CD4-positive, alpha-beta memory T cell (primary cell): ENCODE measurements at regions not wholly inside any gene's neighbourhood (a gene's known extent, or its start where the extent isn't known, plus 50 kb on each side); places are given as distances from the start of the nearest gene placed in this dataset.
A peak's percentile ranks its signal among the peaks of the same experiment; 100 is the strongest.

ENCODE experiments used
- CTCF ChIA-PET: fragments of 350-600 bp; sonication (Branson Sonifier 250); formaldehyde crosslinking; loops from one replicate; lab custom pipeline; 2021; ENCODE audit warnings: inconsistent platforms; ENCODE audit not compliant: partially characterized antibody; lab: Charles Lee
- POLR2A ChIA-PET: fragments of 350-600 bp; sonication (Branson Sonifier 250); formaldehyde crosslinking; loops from one replicate; lab custom pipeline; 2021; ENCODE audit not compliant: partially characterized antibody; lab: Charles Lee
- DNase-seq, 5 donors: peaks; one replicate each; pipeline versions ENCODE4 v3.0.0 to v3.0.0-alpha.2; 2020 to 2022; ENCODE audit warnings: mixed read lengths in 1 of 5
- H3K27ac ChIP-seq: one replicate; pipeline ENCODE4 v1.7.0; 2013; ENCODE audit warnings: low read depth, low read length
- H3K27me3 ChIP-seq: 2 replicates; pipeline ENCODE4 v1.7.0; 2013; ENCODE audit warnings: mild to moderate bottlenecking, low read length, moderate library complexity; ENCODE audit not compliant: insufficient read depth
- H3K36me3 ChIP-seq: 2 replicates; pipeline ENCODE4 v1.7.0; 2013; ENCODE audit warnings: mild to moderate bottlenecking, low read length, moderate library complexity; ENCODE audit not compliant: insufficient read depth
- H3K4me1 ChIP-seq: 2 replicates; pipeline ENCODE4 v1.7.0; 2013; ENCODE audit warnings: mild to moderate bottlenecking, low read length, moderate library complexity; ENCODE audit not compliant: insufficient read depth
- H3K4me3 ChIP-seq, 2 donors: one replicate each; pipeline ENCODE4 v1.7.0; 2013; ENCODE audit warnings: low read length in 2 of 2, mild to moderate bottlenecking in 1 of 2
- H3K9me3 ChIP-seq, 2 donors: one replicate each; pipeline ENCODE4 v1.7.0; 2013; ENCODE audit warnings: low read length in 2 of 2, control low read depth in 1 of 2; ENCODE audit not compliant: control insufficient read depth in 1 of 2
- H3K27ac Mint-ChIP-seq, 7 donors: one replicate each; pipeline ENCODE4 v1.8.0; 2020 to 2021; ENCODE audit warnings: mixed read lengths in 7 of 7, mild to moderate bottlenecking in 6 of 7, inconsistent platforms in 3 of 7, moderate library complexity in 3 of 7
- H3K27me3 Mint-ChIP-seq, 2 donors: one replicate each; pipeline ENCODE4 v1.8.0; 2020 to 2021; ENCODE audit warnings: mixed read lengths in 2 of 2
- H3K36me3 Mint-ChIP-seq, 2 donors: one replicate each; pipeline ENCODE4 v1.8.0; 2020 to 2021; ENCODE audit warnings: mixed read lengths in 2 of 2, inconsistent platforms in 1 of 2, mild to moderate bottlenecking in 1 of 2
- H3K4me1 Mint-ChIP-seq, 4 donors: one replicate each; pipeline ENCODE4 v1.8.0; 2020 to 2021; ENCODE audit warnings: mixed read lengths in 4 of 4, mild to moderate bottlenecking in 1 of 4
- H3K4me3 Mint-ChIP-seq, 8 donors: one replicate each; pipeline ENCODE4 v1.8.0; 2020 to 2021; ENCODE audit warnings: mixed read lengths in 8 of 8, mild to moderate bottlenecking in 7 of 8, moderate library complexity in 6 of 8, inconsistent platforms in 3 of 8
- H3K9me3 Mint-ChIP-seq, 8 donors: one replicate each; pipeline ENCODE4 v1.8.0; 2020 to 2021; ENCODE audit warnings: mixed read lengths in 8 of 8, mild to moderate bottlenecking in 5 of 8, inconsistent platforms in 3 of 8, moderate library complexity in 1 of 8
- intact Hi-C: fragments of 100-400 bp; cut with micrococcal nuclease; formaldehyde crosslinking; loops from one replicate; pipeline ENCODE4 v1.15.1; 2023

DNA sequence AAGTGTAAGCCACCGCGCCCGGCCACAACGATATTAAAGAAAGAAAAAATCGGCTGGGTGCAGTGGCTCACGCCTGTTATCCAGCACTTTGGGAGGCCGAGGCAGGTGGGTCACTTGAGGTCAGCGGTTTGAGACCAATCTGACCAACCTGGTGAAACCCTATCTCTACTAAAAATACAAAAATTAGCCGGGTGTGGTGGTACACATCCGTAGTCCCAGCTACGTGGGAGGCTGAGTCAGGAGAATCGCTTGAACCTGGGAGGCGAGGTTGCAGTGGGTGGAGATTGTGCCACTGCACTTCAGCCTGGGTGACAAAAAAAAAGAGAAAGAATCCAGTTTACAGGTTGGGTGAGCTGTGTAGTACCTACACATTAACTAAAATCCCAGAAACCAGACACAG is 99.9 kb upstream of the CACNA1A start:
- Mint-ChIP-seq H3K27ac (no peak overlapping the region), H3K9me3 (no peaks in the 10 kb centered on the region), H3K27me3 (peaks cover 9 to 10% of the 10 kb centered on the region in 2 donors), H3K36me3 (no peaks in the 10 kb centered on the region), H3K4me1 (peaks cover 0 to 9% (median 5%) of the 10 kb centered on the region in 4 donors), H3K4me3 (no peak overlapping the region)
- Histone ChIP-seq H3K4me3 (no peak overlapping the region), H3K27ac (no peak overlapping the region), H3K9me3 (no peaks in the 10 kb centered on the region), H3K36me3 (no peaks in the 10 kb centered on the region), H3K27me3 (no peaks in the 10 kb centered on the region), H3K4me1 (no peaks in the 10 kb centered on the region)
- POLR2A ChIA-PET, result no interaction called here
- CTCF ChIA-PET, result interaction anchor here (1.3 kb wide), 1 partner anchor 17 kb away, joined by 5 read pairs; no protein-coding TSS in a partner anchor
- DNase-seq, result no peak
- intact Hi-C loops, result no loop called here

DNA sequence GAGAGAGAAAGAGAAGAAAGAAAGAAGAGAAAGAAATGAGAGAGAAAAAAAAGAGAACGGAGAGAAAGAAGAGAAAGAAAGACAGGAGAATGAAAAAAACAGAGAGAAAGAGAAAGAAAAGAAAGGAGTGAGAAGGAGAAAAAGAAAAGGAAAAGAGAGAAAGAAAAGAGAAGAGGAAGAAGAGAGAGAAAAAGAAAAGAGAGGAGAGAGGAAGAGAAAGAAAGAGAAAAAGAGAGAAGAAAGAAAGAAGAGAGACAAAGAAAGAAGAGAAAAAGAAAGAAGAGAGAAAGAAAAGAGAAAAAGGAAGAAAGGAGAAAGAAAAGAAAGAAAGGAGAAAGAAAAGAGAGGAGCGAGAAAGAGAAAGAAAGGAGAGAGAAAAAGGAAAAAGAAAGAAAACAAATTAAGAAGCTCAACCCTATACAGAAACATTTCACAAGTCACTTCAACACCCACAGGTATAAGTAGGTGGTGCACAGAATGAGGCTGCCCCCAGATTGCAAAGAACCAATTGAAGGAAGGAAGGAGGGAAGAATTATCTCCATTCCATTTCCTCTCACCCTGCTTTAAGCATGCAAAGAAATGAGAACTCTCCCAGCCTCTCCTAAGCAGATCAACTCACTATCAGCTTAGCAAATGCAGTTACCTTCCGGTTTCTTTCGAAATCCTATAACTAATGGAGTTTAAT is 98.8 kb upstream of the CACNA1A start:
- no peak for DNase-seq
- Mint-ChIP-seq H3K9me3 (no peaks in the 10 kb centered on the region), H3K4me1 (peaks cover 0 to 5% (median 3%) of the 10 kb centered on the region in 4 donors), H3K36me3 (no peaks in the 10 kb centered on the region), H3K4me3 (no peak overlapping the region), H3K27ac (peak overlapping the region in 2 of 7 donors; percentile 42 to 85), H3K27me3 (peaks cover 5 to 8% of the 10 kb centered on the region in 2 donors)
- Histone ChIP-seq H3K4me3 (no peak overlapping the region), H3K27ac (no peak overlapping the region), H3K27me3 (no peaks in the 10 kb centered on the region), H3K4me1 (no peaks in the 10 kb centered on the region), H3K9me3 (no peaks in the 10 kb centered on the region), H3K36me3 (no peaks in the 10 kb centered on the region)
- ChIA-PET POLR2A (interaction anchor here (0.6 kb wide), 1 partner anchor 689 kb away, joined by 4 read pairs; no protein-coding TSS in a partner anchor), CTCF (no interaction called here)
- intact Hi-C loops, result no loop called here

DNA sequence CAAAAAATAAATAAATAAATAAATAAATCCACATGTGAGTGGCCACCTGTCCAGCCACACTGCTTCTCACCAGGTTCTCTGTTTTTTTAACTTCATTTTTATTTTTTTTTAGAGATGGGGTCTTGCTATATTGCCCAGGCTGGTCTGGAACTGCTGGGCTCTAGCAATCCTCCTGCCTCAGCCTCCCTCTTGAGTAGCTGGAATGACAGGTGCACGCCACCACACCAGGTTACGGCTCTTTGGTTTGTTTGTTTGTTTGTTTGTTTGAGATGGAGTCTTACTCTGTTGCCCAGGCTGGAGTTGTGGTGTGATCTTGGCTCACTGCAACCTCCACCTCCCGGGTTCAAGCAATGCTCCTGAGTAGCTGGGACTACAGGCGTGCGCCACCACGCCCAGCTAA is 94.5 kb upstream of the CACNA1A start:
- Mint-ChIP-seq H3K4me1 (peaks cover 0 to 4% (median 2%) of the 10 kb centered on the region in 4 donors), H3K27me3 (peaks cover 12 to 16% of the 10 kb centered on the region in 2 donors), H3K9me3 (no peaks in the 10 kb centered on the region), H3K4me3 (no peak overlapping the region), H3K27ac (no peak overlapping the region), H3K36me3 (no peaks in the 10 kb centered on the region)
- ChIA-PET CTCF (interaction anchor here (1.2 kb wide), 1 partner anchor 11 kb away, joined by 3 read pairs; no protein-coding TSS in a partner anchor), POLR2A (no interaction called here)
- Histone ChIP-seq H3K27ac (no peak overlapping the region), H3K4me3 (no peak overlapping the region), H3K36me3 (no peaks in the 10 kb centered on the region), H3K4me1 (no peaks in the 10 kb centered on the region), H3K9me3 (no peaks in the 10 kb centered on the region), H3K27me3 (no peaks in the 10 kb centered on the region)
- DNase-seq, result no peak
- intact Hi-C loops, result no loop called here

GRCh38 chr19:13600091-13600490 is 93.8 kb upstream of the CACNA1A start:
- Histone ChIP-seq H3K27ac (no peak overlapping the region), H3K4me1 (no peaks in the 10 kb centered on the region), H3K4me3 (no peak overlapping the region), H3K36me3 (no peaks in the 10 kb centered on the region), H3K9me3 (no peaks in the 10 kb centered on the region), H3K27me3 (no peaks in the 10 kb centered on the region)
- ChIA-PET CTCF (interaction anchor here (1.2 kb wide), 1 partner anchor 11 kb away, joined by 3 read pairs; no protein-coding TSS in a partner anchor), POLR2A (no interaction called here)
- Mint-ChIP-seq H3K27ac (no peak overlapping the region), H3K4me3 (no peak overlapping the region), H3K36me3 (no peaks in the 10 kb centered on the region), H3K27me3 (peaks cover 16% of the 10 kb centered on the region in 2 donors), H3K9me3 (no peaks in the 10 kb centered on the region), H3K4me1 (peaks cover 0 to 3% (median 0%) of the 10 kb centered on the region in 4 donors)
- no peak for DNase-seq
- intact Hi-C loops, result no loop called here

DNA sequence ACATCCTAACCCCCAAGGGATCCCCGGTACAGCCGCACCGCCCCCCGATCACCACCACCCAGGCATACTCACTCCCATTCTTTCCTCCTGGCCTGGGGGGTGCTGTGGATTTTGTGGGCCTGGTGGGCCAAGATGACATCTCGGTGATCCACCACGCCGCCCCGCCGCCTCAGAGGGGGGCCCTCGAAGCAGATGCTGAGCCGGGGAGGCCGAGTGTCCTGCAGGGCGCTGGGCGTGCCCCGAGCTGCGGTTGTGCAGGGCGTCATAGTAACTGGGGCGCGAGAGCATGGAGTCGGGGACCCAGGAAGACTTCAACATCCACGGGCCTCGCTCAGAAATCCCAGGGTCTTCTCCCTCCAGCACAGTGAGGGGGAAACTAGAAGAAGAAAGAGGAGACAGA is 93.4 kb upstream of the CACNA1A start:
- intact Hi-C loops, result loop anchor here (5.0 kb wide), 1 partner anchor 123 kb away; no protein-coding TSS in a partner anchor
- Mint-ChIP-seq H3K27ac (no peak overlapping the region), H3K4me3 (no peak overlapping the region), H3K27me3 (peaks cover 15 to 19% of the 10 kb centered on the region in 2 donors), H3K9me3 (no peaks in the 10 kb centered on the region), H3K36me3 (no peaks in the 10 kb centered on the region), H3K4me1 (peaks cover 0 to 3% (median 0%) of the 10 kb centered on the region in 4 donors)
- Histone ChIP-seq H3K4me1 (no peaks in the 10 kb centered on the region), H3K36me3 (no peaks in the 10 kb centered on the region), H3K27ac (no peak overlapping the region), H3K9me3 (no peaks in the 10 kb centered on the region), H3K4me3 (no peak overlapping the region), H3K27me3 (no peaks in the 10 kb centered on the region)
- DNase-seq, result no peak
- CTCF ChIA-PET, result no interaction called here
- POLR2A ChIA-PET, result no interaction called here

DNA sequence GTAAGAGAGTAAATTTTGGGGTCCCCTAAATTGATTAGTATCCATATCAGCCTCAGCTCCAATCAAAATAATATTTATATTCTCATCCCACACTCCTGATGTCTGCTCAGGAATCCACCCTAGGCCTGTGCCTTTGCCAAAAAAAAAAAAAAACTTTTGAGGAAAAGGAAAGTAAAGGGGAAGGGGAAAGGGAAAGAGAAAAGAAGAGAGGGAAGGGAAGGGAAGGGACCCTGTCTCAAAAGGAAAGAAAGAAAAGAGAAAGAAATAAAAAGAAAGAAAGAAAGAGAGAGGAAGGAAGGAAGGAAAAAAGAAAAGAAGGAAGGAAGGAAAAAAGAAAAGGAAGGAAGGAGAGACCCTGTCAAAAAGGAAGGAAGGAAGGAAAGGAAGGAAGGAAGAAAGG is 91.8 kb upstream of the CACNA1A start:
- DNase-seq, result no peak
- Histone ChIP-seq H3K36me3 (no peaks in the 10 kb centered on the region), H3K27me3 (no peaks in the 10 kb centered on the region), H3K9me3 (no peaks in the 10 kb centered on the region), H3K4me3 (no peak overlapping the region), H3K27ac (no peak overlapping the region), H3K4me1 (no peaks in the 10 kb centered on the region)
- Mint-ChIP-seq H3K27me3 (peaks cover 15 to 16% of the 10 kb centered on the region in 2 donors), H3K4me3 (no peak overlapping the region), H3K9me3 (no peaks in the 10 kb centered on the region), H3K27ac (no peak overlapping the region), H3K36me3 (no peaks in the 10 kb centered on the region), H3K4me1 (peaks cover 0 to 2% (median 0%) of the 10 kb centered on the region in 4 donors)
- intact Hi-C loops, result loop anchor here (5.0 kb wide), 1 partner anchor 124 kb away; no protein-coding TSS in a partner anchor
- CTCF ChIA-PET, result interaction anchor here (1.3 to 1.5 kb wide), 2 partner anchors 8 to 264 kb away, joined by 4 to 10 read pairs; no protein-coding TSS in a partner anchor
- POLR2A ChIA-PET, result interaction anchor here (1.4 kb wide), 1 partner anchor 264 kb away, joined by 3 read pairs; no protein-coding TSS in a partner anchor

- H3K27me3 Mint-ChIP-seq, result peaks cover 15 to 16% of the 10 kb centered on the region in 2 donors
- H3K4me1 Mint-ChIP-seq, result peaks cover 0 to 2% (median 0%) of the 10 kb centered on the region in 4 donors
- intact Hi-C loops, result loop anchor here (2.0 to 5.0 kb wide), 2 partner anchors 125 to 475 kb away; partner anchors contain the start of gene MISP3
- H3K9me3 Mint-ChIP-seq, result no peaks in the 10 kb centered on the region
- Histone ChIP-seq H3K36me3 (no peaks in the 10 kb centered on the region), H3K4me3 (no peak overlapping the region), H3K9me3 (no peaks in the 10 kb centered on the region), H3K4me1 (no peaks in the 10 kb centered on the region), H3K27me3 (no peaks in the 10 kb centered on the region), H3K27ac (no peak overlapping the region)
- CTCF ChIA-PET, result interaction anchor here (1.3 to 1.5 kb wide), 2 partner anchors 8 to 265 kb away, joined by 4 to 10 read pairs; no protein-coding TSS in a partner anchor
- DNase-seq, result peak; percentile 44 to 55 (median 49)
- POLR2A ChIA-PET, result interaction anchor here (1.4 kb wide), 1 partner anchor 265 kb away, joined by 3 read pairs; no protein-coding TSS in a partner anchor
- no peaks in the 10 kb centered on the region for H3K36me3 Mint-ChIP-seq
- H3K27ac Mint-ChIP-seq, result no peak overlapping the region
- H3K4me3 Mint-ChIP-seq, result no peak overlapping the region
Measured at GRCh38 chr19:13597640-13598039, 91.4 kb upstream of the CACNA1A start.
